Left ventricle myocardium superior (tissue), 1 donor: ENCODE measurements at regions not wholly inside any gene's neighbourhood (a gene's known extent, or its start where the extent isn't known, plus 50 kb on each side); places are given as distances from the start of the nearest gene placed in this dataset.
"Not testable (repeated sequence)": the region's sequence is repeated elsewhere in the genome, so short reads cannot be mapped to it uniquely, and the experiment has no call there.

Experiments
- ATAC-seq: fragments of 200-7000 bp; cut with Tn5 transposase; one replicate; pipeline ENCODE4 v1.9.1; 2020; ENCODE audit warnings: mild to moderate bottlenecking, moderate library complexity
- DNase-seq: peaks from one replicate; pipeline ENCODE4 v3.0.0-alpha.2; 2020
- intact Hi-C: fragments of 100-400 bp; cut with micrococcal nuclease; formaldehyde crosslinking; loops from one replicate; pipeline ENCODE4 v1.11.0; 2022
- donor health status: DM: no; HTN: yes; CAD: no; lungs with severe emphysema.

DNA sequence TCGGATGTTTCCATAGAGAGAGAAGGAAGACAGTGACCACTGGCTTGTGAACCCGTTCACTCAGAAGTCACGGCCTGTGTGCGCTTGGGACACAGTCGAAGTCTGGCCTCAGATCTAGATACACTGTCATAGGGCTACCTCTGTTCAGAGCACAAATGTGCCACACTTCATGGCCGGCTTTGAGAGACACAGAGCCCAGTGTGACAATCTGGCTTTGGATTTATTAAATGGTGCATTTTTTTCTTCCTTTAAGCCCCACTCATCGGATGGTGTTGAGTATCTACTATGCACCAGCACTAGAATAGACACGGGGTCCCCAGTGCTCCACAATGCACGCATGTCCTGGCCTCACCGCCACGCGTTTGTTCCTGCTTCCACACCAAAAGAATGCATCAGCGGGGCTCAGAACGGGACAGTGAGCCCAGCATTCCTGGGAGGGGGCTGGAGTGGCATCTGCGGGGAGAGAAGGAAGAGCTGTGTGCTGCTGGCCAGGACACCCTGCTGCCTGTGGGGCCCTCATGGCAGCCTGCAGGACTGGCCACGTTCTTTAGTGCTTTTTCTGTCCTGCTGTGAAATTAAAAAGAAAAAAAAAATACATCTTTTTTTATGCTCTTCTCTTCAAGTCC lies 738.9 kb upstream of the SALL3 start:
- no peak for ATAC-seq
- no peak for DNase-seq
- intact Hi-C loops = no loop called here

DNA sequence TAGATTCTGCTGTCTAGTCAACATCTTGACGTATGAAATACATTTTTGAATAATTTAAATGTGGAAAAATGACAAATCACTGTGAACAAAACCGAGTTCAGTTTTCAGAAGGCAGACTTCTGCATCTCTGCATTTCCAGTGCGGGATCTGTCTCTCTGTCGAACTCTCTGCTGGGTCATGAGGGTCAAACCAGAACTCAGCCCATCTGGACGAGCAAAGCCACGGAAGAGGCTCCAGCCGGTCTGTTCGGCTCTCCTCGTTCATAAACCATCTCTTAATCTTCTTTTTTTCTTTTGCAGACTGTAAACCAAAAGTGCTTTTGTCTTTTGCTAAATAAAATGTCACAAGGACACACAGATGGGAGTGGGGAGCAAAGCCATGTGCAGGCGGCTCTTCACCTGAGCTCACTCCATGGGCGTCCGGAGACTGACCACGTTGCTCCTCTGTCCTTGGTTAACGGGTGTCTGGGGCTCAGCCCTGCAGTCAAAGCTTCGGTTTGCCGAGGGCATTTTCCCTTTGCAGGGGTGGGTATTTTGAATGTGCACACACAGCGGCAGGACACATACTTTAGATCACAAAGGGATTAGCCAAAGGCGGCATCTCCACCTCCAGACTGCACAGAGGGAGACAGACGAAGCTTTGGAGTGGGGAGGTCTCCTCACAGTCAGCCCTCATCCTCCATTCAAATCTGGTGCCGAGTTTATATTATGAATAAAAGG lies 737.9 kb upstream of the SALL3 start:
- DNase-seq (no peak), ATAC-seq (peak; percentile 60)
- intact Hi-C loops = no loop called here

DNA sequence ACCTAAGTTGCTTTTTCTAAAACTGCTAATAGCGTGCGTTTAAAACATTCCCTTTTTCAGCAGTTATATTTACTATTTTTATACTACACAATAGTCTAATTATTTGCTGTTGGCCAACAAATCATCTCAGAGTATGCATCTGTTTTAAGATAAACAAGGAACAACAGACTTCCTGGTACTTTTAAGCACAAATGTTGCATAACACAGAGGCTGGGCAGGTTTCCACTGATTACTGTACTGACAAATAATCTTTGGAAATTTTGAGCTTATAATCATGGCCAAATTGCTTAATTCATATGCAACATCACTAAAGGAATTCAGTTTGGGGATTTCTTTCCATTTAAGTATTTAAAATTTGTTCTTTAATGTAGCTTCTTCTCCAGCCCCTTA lies 737.4 kb upstream of the SALL3 start:
- DNase-seq (no peak), ATAC-seq (peak; percentile 85)
- intact Hi-C loops = no loop called here

DNA sequence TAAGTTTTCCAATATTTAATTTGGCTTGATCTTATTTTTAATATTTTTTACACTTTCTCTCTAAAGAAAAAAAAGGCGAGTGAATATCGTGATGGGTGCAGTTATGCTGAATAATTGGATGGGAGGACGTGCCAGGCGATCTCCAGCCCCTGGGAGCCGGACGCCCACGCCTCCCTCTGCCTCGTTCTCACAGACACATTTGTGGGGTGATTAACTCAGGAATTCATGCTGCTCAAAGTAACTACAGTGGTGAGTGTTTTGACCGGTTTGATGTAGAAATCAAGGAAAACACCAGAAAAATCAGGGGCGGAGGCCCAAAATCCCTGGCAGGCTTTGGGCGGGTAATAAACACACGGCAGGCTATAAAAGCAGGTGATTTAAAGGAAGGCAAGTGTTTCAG lies 736.8 kb upstream of the SALL3 start:
- DNase-seq = peak; percentile 70
- intact Hi-C loops = no loop called here
- peak; percentile 81 for ATAC-seq

DNA sequence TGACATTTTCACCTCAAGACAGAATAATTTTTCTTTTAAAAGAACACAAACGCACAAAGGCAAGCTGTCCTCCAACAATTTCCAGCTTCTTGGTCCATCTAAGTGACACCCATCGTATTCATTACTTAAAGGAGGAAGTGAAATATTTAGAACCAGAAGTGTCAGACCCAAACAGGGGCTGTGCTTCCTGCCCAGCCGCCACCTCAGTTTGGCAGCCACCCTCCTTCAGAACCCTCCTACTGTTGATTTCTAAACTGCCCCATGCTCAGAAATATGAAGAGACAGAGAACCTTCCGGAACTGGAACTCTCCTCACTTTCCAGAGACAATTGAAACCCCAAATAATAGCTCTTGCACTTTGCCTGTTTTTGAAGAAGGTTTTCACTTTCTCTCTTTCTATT lies 734.8 kb upstream of the SALL3 start:
- DNase-seq = no peak
- ATAC-seq = no peak
- intact Hi-C loops = no loop called here

DNA sequence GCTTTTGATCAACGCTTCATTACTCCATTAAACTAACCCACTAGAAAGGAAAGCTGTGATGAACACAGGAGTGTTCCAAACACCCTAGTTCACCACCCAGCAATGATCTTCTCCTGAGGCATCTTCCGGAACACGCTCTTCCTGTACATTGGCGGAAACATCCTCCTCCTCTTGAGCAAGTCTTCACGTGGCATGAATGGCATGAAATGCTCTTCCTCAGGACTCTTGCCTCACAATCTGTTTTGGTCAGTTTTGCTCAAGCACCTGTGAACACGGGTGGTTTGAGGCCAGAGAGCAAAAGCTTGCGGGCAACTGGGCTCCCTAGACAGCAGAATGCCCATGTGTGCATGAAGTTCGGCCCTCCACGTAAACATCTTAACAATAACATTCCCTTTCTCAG lies 734.2 kb upstream of the SALL3 start:
- no peak for ATAC-seq
- intact Hi-C loops = no loop called here

DNA sequence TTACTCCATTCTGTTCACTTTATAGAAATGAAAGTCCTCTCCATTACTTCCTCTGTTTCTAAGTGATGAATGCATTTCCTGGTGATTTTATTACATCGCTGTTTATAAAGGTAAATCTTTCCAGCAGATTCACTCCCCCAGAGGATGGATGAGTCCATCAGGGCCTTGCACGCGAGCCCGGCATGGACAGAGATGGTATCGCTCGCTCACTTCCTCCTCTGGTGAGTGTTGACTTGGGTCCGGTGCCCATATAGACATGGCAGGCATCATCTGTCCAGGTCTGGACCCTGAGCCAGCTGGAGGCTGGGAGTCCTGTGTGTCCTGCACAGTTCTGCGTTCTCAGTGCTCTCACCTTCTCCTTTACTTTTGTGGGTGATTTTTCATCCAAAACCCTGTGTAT lies 733.6 kb upstream of the SALL3 start:
- no peak for ATAC-seq

More for the DNA sequence above, 734.2 kb upstream of the SALL3 start:
- DNase-seq = no peak

DNA sequence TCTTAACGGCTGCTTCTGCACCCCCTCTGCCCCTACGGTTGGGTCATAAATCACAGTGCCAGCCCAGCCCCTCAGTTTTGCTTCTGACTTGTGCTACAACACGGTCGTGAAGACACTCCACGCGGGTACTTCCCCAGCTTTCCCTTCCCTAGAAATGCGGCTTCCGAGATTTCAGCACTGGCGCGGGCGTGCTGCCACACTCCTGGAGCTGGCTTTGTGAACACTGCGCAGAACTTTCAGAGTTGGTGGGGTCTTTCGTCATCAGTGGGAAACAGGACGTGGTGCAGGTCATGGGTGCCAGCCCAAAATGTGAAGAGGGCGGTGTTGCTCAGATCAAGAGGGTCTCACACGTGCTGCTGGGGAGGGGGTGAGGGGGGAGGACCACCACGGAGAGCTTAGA lies 733.0 kb upstream of the SALL3 start:
- no peak for ATAC-seq
- DNase-seq = no peak
- intact Hi-C loops = no loop called here

More for the DNA sequence above, 733.6 kb upstream of the SALL3 start:
- intact Hi-C loops = no loop called here
- DNase-seq = no peak

DNA sequence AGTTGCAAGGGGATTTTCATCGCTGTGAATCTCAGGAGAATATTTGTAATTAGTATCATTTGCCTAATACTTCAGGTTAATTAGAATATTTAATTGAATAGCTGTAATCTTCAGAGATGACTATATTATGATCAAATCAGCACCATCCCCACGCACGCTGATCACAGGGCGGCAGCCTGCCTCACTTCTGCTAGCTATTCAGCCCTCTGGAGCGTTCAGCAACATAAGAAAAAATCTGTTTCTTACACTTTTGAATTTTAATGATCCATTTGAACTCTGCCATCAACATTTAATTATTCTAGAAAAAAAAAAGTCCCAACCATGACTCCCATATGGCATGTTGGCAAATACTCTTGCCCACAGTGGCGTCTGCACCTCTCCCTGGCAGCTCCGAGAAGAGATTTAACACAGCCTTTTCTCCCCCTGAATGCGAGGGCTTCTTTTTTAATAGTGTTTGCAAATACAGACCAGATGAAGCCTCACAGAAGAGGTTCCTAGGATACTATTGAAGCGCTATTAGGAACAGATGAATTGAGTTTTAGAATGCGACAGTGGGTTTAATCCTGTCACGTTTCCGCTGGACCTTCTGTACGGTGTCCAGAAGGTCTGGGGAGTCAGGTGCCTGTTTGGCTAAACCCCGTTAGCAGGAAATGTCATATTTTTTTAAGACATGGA lies 731.9 kb upstream of the SALL3 start:
- ATAC-seq (no peak), DNase-seq (no peak)
- intact Hi-C loops = no loop called here

DNA sequence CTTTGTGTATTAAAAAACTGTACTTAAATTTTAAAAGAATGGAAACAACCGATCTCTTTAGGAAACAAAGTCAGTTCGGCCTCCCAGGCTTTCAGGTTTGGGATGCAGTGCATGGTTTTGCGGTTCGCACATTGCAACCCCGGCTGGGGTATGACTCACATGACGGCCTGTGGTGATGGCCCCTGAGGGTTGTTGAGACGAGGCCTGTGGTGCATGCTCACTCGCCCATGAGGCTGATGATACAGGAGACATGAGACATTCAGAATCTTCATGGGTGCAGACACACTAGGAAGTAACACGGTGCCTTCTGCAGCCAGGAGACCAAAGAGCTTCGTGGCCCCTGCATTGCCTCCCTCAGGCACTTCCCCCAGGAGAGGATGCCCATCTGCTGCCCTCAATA lies 724.6 kb upstream of the SALL3 start:
- intact Hi-C loops = no loop called here
- ATAC-seq = no peak
- no peak for DNase-seq

DNA sequence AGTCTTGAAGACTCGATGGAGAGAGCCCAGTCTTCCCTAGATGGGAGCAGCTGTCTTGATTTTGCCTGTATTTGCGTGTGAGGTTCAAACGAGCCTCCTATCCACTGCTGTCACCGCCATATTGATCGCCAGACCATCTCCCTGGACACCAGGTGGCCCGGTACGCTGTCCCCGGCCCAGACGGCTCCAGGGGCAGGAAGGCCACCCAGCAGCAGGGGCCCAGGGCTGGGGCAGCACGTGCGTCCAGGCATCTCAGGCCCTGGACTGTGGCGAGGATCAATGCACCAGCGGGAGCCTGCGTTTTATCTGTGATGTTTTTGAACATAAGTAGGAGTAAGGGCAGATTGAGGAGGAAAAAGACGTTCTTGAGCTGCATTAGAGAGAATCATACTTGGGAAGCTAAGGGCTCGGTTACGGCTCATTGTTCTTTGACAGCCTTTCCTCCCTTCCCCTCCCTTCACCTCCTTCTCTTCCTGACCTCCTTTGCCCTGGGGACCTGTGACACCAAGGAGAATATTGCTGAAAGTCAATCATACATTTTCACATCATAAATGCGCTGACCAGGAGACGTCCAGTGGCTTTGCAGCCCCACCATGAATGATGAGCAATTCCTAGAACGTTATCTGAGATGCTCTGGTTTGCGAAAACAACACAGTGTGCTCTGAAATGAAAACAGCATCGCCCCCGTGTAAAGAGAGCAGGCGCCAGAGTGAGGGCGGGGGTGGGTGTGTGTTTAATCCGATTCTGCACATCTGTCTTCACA lies 711.2 kb upstream of the SALL3 start:
- ATAC-seq = no peak
- no peak for DNase-seq
- intact Hi-C loops = no loop called here

DNA sequence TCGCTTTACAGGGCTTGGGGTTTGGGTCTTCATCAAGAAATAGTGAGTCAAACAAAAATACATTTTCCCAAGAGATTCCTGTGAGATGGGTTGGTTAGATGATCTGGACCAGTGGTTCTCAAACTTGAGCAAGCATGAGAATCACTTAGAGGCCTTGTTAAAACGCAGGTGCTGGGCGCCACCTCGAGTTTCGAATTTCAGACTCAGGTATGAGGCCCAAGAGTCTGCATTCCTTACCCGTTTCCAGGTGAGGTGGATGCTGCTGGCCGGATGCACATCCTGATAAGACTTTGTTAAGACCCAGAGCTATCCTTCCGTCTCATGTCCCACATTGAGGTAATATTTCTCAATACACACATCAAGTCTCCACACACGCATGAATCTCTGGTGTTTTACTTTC lies 707.8 kb upstream of the SALL3 start:
- DNase-seq = no peak

DNA sequence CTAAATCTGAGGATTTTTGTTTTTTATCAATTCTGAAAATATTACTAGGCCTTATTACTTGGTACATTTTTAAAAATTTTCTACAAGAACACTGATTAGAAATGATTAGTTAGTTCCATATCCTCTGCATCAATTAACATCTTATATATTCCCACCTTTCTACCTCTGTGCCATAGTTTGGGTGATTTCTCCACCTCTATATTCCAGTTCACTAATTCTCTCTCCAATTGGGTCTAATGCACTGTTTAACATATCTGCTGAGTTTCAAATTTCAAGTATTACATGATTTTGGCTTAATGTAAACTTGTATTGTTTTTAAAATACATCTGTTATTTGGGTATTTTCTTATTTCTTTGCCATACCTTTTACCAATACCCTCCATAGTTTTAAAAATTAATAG lies 705.7 kb upstream of the SALL3 start:
- no peak for ATAC-seq
- intact Hi-C loops = no loop called here
- DNase-seq = no peak

More for the DNA sequence above, 707.8 kb upstream of the SALL3 start:
- intact Hi-C loops = no loop called here
- ATAC-seq = no peak

DNA sequence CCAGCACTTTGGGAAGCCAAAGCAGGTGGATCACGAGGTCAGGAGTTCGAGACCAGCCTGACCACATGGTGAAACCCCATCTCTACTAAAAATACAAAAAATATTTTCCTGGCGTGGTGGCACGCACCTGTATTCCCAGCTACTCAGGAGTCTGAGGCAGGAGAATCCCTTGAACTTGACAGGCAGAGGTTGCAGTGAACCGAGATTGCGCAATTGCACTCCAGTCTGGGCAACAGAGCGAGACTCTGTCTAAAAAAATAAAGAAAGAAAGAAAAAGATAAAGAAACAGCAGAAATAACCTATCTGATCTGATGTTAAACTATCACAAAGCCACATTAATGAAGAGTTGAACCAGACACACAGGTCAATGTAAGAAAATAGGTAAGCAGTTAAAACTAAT lies 696.2 kb upstream of the SALL3 start:
- ATAC-seq, DNase-seq, intact Hi-C loops: not testable (repeated sequence)

DNA sequence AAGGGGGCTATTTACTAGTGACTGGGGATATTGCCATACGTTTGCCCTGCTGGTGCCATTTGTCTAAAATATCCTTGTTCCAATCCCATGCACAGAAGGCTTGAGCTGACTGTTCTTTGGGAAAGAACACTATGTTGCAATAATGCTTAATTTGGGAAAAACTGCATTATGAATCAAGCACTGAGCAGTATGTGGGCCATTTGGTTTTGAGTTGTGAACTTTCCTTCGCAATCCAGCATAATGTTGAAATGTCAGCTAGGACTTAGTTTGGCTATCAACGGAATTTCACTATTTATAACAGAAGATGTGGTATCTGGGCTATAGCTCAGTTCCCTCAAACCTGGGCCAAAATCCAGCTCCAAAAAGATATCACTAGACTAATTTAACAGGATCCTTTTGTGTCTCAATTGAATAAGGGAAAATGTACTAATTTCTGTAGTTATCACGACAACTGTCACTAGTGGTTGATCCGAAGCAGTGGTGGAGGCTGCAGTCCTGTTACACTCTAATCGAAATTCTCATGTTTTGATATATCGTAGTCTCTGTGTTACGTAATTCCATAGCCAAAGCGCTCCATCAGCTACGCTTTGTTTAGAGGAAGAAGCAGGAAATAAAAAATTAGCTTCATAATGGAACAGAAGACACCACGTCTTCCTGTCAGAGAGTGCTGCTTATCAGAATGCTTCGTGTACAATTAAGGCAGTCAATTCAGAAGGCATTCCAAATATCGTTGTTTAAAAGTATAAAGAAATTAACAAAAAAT lies 686.8 kb upstream of the SALL3 start:
- DNase-seq (no peak), ATAC-seq (peak; percentile 80)
- intact Hi-C loops = no loop called here

DNA sequence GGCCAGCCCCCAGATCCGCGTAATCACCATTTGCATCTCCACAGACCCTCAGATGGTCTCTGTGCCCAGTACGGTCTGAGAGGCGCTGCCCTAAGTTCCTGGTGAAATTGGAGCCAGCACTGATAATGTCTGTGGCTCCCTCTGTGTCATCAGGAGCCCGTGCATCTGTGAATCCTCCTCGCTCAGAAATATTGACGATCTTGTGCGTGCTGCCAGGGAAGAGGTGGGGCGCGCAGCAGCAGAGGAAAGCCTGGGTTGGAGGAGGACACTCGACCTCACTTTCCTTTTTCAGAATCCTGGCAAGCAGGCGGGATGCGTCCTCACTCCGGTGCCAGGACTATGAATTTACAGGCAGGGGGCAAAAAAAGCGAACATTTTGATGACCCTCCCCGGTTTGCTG lies 686.1 kb upstream of the SALL3 start:
- intact Hi-C loops = no loop called here
- no peak for DNase-seq
- ATAC-seq = peak; percentile 22

DNA sequence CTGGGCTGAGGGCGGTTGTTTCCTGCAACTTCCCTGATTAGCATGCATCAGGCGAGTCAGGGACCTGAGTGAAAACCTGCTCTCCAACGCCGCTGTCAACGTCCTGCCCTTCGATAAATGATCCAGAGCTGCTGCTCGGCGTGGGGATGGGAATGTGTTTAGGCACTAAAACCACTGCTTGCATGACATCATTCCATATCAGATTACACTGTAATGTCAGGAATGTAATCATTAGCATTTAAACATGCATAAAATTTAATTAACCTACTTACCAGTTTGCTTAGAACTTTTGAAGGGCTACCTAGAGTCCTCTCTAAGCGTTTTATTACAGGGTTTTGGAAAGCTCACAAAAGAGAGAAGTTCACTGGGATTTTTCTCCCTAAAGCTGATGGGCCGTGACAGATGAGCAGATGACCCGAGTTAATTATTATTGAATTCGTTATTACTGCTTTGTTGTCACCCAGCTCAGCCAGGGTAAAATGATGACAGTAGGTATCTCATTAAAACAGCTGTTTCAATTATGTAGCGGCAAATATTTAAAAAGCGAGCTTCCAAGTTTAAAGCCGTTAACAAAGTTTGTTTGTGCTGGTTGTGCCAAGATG lies 685.6 kb upstream of the SALL3 start:
- ATAC-seq (peak; percentile 35), DNase-seq (no peak)
- intact Hi-C loops = no loop called here

DNA sequence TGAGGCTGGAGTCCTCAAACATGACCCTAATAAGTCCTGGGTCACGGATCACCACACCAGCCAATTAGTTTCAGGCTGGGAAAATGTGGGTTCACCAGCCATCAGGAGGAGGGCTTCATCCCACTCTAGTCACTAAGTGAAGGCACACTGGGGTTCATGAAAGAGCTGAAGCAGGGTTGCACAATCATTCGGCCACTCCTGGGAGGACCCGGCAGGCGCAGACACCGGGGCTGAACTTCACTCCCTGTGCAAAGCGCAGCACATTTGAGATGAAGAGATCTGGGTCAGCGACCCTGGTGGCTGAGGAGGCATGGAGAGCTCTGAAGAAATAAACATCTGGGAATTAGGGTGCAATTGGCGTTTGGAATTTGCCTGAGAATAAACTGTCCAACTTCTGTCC lies 684.4 kb upstream of the SALL3 start:
- intact Hi-C loops = no loop called here
- ATAC-seq (peak; percentile 75), DNase-seq (peak; percentile 46)

DNA sequence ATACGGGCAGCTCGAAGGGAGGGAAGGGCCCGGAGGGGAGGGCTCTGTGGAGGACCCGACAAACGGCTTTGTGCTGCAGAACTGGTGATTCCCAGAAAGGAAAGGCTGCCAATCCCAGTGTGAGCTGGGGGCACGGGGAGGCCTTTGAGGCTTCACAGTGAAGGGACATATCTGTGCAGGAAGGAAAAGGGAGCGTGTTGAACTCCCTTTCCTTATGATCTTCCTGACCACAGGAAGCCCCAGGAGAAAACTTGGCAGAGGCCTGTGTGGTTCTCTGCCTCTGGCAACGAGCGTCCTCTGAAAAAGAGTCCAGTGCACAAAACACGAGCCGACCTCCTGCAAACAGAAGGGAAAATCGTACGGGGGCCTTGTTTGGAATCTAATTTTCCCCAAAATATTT lies 683.5 kb upstream of the SALL3 start:
- DNase-seq (no peak), ATAC-seq (no peak)
- intact Hi-C loops = no loop called here
